ENCODE measurements at regions not wholly inside any gene's neighbourhood (a gene's known extent, or its start where the extent isn't known, plus 50 kb on each side); places are given as distances from the start of the nearest gene placed in this dataset.

- Histone ChIP-seq H3K79me2 (replicated peaks; ENCODE audit: insufficient read depth) (no peaks in the 10 kb centered on the region), H2AFZ (peak overlapping the region; percentile 15; the same call in 1 of the 2 replicates), H3K4me1 (ENCODE audit: insufficient read depth) (no peaks in the 10 kb centered on the region), H3K36me3 (ENCODE audit: insufficient read depth) (no peaks in the 10 kb centered on the region), H3K27ac (ENCODE audit: low read depth) (no peak overlapping the region), H3F3A (replicated peaks; ENCODE audit: low read depth) (no peaks in the 10 kb centered on the region), H3K4me3 (no peak overlapping the region), H4K20me1 (replicated peaks; ENCODE audit: insufficient read depth) (no peaks in the 10 kb centered on the region), H3K4me2 (no peak overlapping the region), H3K9me2 (ENCODE audit: insufficient read depth) (no peaks in the 10 kb centered on the region), H3K27me3 (ENCODE audit: insufficient read depth) (no peaks in the 10 kb centered on the region)
- TF ChIP-seq REST (IDR thresholded peaks at IDR 0.05; ENCODE audit: unreplicated experiment) (no peak), EZH2 (IDR thresholded peaks at IDR 0.05; ENCODE audit: low read depth, unreplicated experiment) (no peak), ZNF462 (CRISPR knock-in tag; IDR thresholded peaks at IDR 0.05) (no peak), EZH2phosphoT487 (IDR thresholded peaks at IDR 0.05; ENCODE audit: unreplicated experiment) (no peak), POLR2AphosphoS5 (IDR thresholded peaks at IDR 0.05; ENCODE audit: low read depth) (no peak), ZNF114 (CRISPR knock-in tag; IDR thresholded peaks at IDR 0.05) (no peak), CREB1 (CRISPR knock-in tag; IDR thresholded peaks at IDR 0.05; ENCODE audit: low read depth) (no peak), NANOG (IDR thresholded peaks at IDR 0.05; ENCODE audit: borderline replicate concordance) (no peak), CTCF (conservative IDR thresholded peaks at IDR 0.05; ENCODE audit: low read depth in 2 of 2) (no peak), STAT1 (IDR thresholded peaks at IDR 0.05; ENCODE audit: unreplicated experiment) (no peak), JUNB (IDR thresholded peaks at IDR 0.05; ENCODE audit: unreplicated experiment) (no peak), ETS1 (IDR thresholded peaks at IDR 0.05) (no peak), ZNF331 (CRISPR knock-in tag; IDR thresholded peaks at IDR 0.05; ENCODE audit: low read depth) (no peak)
- Mint-ChIP-seq H3K4me3 (no peak overlapping the region), H3K36me3 (ENCODE audit: low read depth) (no peaks in the 10 kb centered on the region), H3K27ac (no peak overlapping the region), H3K27me3 (ENCODE audit: insufficient read depth, low read depth, poor library complexity) (peaks cover 3% of the 10 kb centered on the region), H3K4me1 (no peaks in the 10 kb centered on the region), H3K9me3 (no peaks in the 10 kb centered on the region)
- DNase-seq (ENCODE audit: low spot score) (no peak), ATAC-seq (no peak)
Measured at GRCh38 chr13:90806016-90806615, 541.4 kb upstream of the MIR17HG start.

Measured in GM23338 (cell line).